HEK293 (cell line): ENCODE measurements at regions not wholly inside any gene's neighbourhood (a gene's known extent, or its start where the extent isn't known, plus 50 kb on each side); places are given as distances from the start of the nearest gene placed in this dataset.

Experiments
- CTCF ChIA-PET: fragments of 350-600 bp; formaldehyde crosslinking; extraction: SDS; loops from one replicate; lab custom pipeline; 2021; ENCODE audit warnings: antibody characterized with exemption; lab: Yijun Ruan, JAX
- POLR2A ChIA-PET: fragments of 300-600 bp; formaldehyde crosslinking; extraction: SDS; loops from one replicate; lab custom pipeline; 2020; ENCODE audit warnings: antibody characterized with exemption, inconsistent platforms; lab: Yijun Ruan, JAX
- H3K27ac ChIP-seq: fragments of 200-500 bp; sonication (Bioruptor generic); 2 replicates; pipeline ENCODE4 v1.5.1; 2014; ENCODE audit warnings: low read depth, low read length, control low read depth, inconsistent platforms; ENCODE audit errors: extremely low read depth
- H3K36me3 ChIP-seq, 2 experiments: fragments of 200-500 bp in 1 of 2; sonication (Bioruptor generic) in 1 of 2; 1 replicate in 1 of 2; 2 replicates in 1 of 2; pipeline ENCODE4 v1.5.1; 2014 to 2017; ENCODE audit warnings: inconsistent platforms in 2 of 2, low read length in 2 of 2; ENCODE audit not compliant: control insufficient read depth in 2 of 2, insufficient read depth in 1 of 2
- H3K4me1 ChIP-seq: fragments of 200-500 bp; sonication (Bioruptor generic); 2 replicates; pipeline ENCODE4 v1.5.1; 2014; ENCODE audit warnings: mild to moderate bottlenecking, low read length, inconsistent platforms; ENCODE audit not compliant: control insufficient read depth, insufficient read depth
- H3K4me3 ChIP-seq: 2 replicates; pipeline ENCODE4 v1.5.1; 2011; ENCODE audit warnings: low read depth, mild to moderate bottlenecking, control low read depth, low read length, moderate library complexity
- H3K9me3 ChIP-seq: fragments of 200-500 bp; sonication (Bioruptor generic); 2 replicates; pipeline ENCODE4 v1.5.1; 2014; ENCODE audit warnings: low read depth, low read length, inconsistent platforms; ENCODE audit not compliant: control insufficient read depth, insufficient read depth
- FEZF1 ChIP-seq: fragments of 450-650 bp; formaldehyde crosslinking; IDR thresholded peaks from 2 replicates; pipeline ENCODE4 v1.5.1; 2016; ENCODE audit warnings: missing biosample characterization, missing genetic modification characterization
- GFI1B ChIP-seq: fragments of 450-650 bp; formaldehyde crosslinking; IDR thresholded peaks from 2 replicates; pipeline ENCODE4 v1.5.1; 2016; ENCODE audit warnings: missing biosample characterization, missing genetic modification characterization
- IKZF3 ChIP-seq: fragments of 450-650 bp; IDR thresholded peaks from 2 replicates; pipeline ENCODE4 v1.5.0; 2018; ENCODE audit warnings: missing biosample characterization, mild to moderate bottlenecking, missing genetic modification characterization, moderate library complexity
- KLF1 ChIP-seq: fragments of 450-650 bp; formaldehyde crosslinking; IDR thresholded peaks from 2 replicates; pipeline ENCODE4 v1.5.1; 2016; ENCODE audit warnings: missing biosample characterization, missing genetic modification characterization
- TRIM28 ChIP-seq: IDR thresholded peaks from 2 replicates; pipeline ENCODE4 v1.6.1; 2011; ENCODE audit warnings: low read length, control low read depth, borderline replicate concordance
- YY1 ChIP-seq: fragments of 450-650 bp; formaldehyde crosslinking; IDR thresholded peaks from 2 replicates; pipeline ENCODE4 v1.5.1; 2018; ENCODE audit warnings: missing biosample characterization, missing genetic modification characterization
- ZBTB11 ChIP-seq: fragments of 450-650 bp; formaldehyde crosslinking; conservative IDR thresholded peaks from 2 replicates; pipeline ENCODE4 v1.5.1; 2016; ENCODE audit warnings: low read depth, missing biosample characterization, missing genetic modification characterization
- ZBTB17 ChIP-seq: fragments of 450-650 bp; formaldehyde crosslinking; IDR thresholded peaks from 2 replicates; pipeline ENCODE4 v1.5.1; 2016; ENCODE audit warnings: missing biosample characterization, missing genetic modification characterization
- ZFP41 ChIP-seq: fragments of 450-650 bp; formaldehyde crosslinking; IDR thresholded peaks from 2 replicates; pipeline ENCODE4 v1.5.1; 2016; ENCODE audit warnings: missing biosample characterization, missing genetic modification characterization, borderline replicate concordance
- ZFP69B ChIP-seq: fragments of 450-650 bp; formaldehyde crosslinking; IDR thresholded peaks from 2 replicates; pipeline ENCODE4 v1.5.1; 2016; ENCODE audit warnings: missing biosample characterization, missing genetic modification characterization
- ZNF10 ChIP-seq: fragments of 450-650 bp; formaldehyde crosslinking; IDR thresholded peaks from 2 replicates; pipeline ENCODE4 v1.5.1; 2017; ENCODE audit warnings: missing biosample characterization, missing genetic modification characterization
- ZNF140 ChIP-seq: fragments of 450-650 bp; formaldehyde crosslinking; IDR thresholded peaks from 2 replicates; pipeline ENCODE4 v1.5.1; 2016; ENCODE audit warnings: missing biosample characterization, missing genetic modification characterization
- ZNF146 ChIP-seq: fragments of 450-650 bp; formaldehyde crosslinking; IDR thresholded peaks from 2 replicates; pipeline ENCODE4 v1.5.1; 2016; ENCODE audit warnings: missing biosample characterization, missing genetic modification characterization
- ZNF175 ChIP-seq: fragments of 450-650 bp; formaldehyde crosslinking; IDR thresholded peaks from 2 replicates; pipeline ENCODE4 v1.5.1; 2016; ENCODE audit warnings: missing biosample characterization, missing genetic modification characterization
- ZNF48 ChIP-seq: fragments of 450-650 bp; formaldehyde crosslinking; IDR thresholded peaks from 2 replicates; pipeline ENCODE4 v1.5.1; 2016; ENCODE audit warnings: missing biosample characterization, missing genetic modification characterization
- ZNF510 ChIP-seq: fragments of 450-650 bp; formaldehyde crosslinking; IDR thresholded peaks from 2 replicates; pipeline ENCODE4 v1.5.1; 2018; ENCODE audit warnings: mild to moderate bottlenecking, missing genetic modification characterization, missing biosample characterization; ENCODE audit not compliant: insufficient replicate concordance
- ZNF521 ChIP-seq: fragments of 450-650 bp; formaldehyde crosslinking; IDR thresholded peaks from 2 replicates; pipeline ENCODE4 v1.5.1; 2017; ENCODE audit warnings: missing biosample characterization, mild to moderate bottlenecking, missing genetic modification characterization
- ZNF555 ChIP-seq: fragments of 450-650 bp; formaldehyde crosslinking; conservative IDR thresholded peaks from 2 replicates; pipeline ENCODE4 v1.5.1; 2017; ENCODE audit warnings: missing biosample characterization, mild to moderate bottlenecking, missing genetic modification characterization, inconsistent platforms
- ZSCAN30 ChIP-seq: fragments of 450-650 bp; IDR thresholded peaks from 2 replicates; pipeline ENCODE4 v1.5.1; 2018; ENCODE audit warnings: missing biosample characterization, mild to moderate bottlenecking, missing genetic modification characterization, moderate library complexity
- TF ChIP-seq, protein P1 (sequence below): fragments of 450-650 bp; formaldehyde crosslinking; IDR thresholded peaks from 2 replicates; pipeline ENCODE4 v1.5.1; 2017; ENCODE audit warnings: missing biosample characterization, mild to moderate bottlenecking, missing genetic modification characterization, moderate library complexity
- TF ChIP-seq, protein P2 (sequence below): fragments of 450-650 bp; formaldehyde crosslinking; IDR thresholded peaks from 2 replicates; pipeline ENCODE4 v1.5.1; 2017; ENCODE audit warnings: missing biosample characterization, missing genetic modification characterization
- TF ChIP-seq, protein P3 (sequence below): fragments of 450-650 bp; formaldehyde crosslinking; IDR thresholded peaks from 2 replicates; pipeline ENCODE4 v1.5.1; 2016; ENCODE audit warnings: missing biosample characterization, missing genetic modification characterization
- TF ChIP-seq, protein P4 (sequence below): fragments of 450-650 bp; formaldehyde crosslinking; IDR thresholded peaks from 2 replicates; pipeline ENCODE4 v1.5.1; 2016; ENCODE audit warnings: missing biosample characterization, missing genetic modification characterization
- TF ChIP-seq, protein P5 (sequence below): fragments of 450-650 bp; formaldehyde crosslinking; IDR thresholded peaks from 2 replicates; pipeline ENCODE4 v1.5.1; 2016; ENCODE audit warnings: missing biosample characterization, missing genetic modification characterization

- TF ChIP-seq, protein P1, sequence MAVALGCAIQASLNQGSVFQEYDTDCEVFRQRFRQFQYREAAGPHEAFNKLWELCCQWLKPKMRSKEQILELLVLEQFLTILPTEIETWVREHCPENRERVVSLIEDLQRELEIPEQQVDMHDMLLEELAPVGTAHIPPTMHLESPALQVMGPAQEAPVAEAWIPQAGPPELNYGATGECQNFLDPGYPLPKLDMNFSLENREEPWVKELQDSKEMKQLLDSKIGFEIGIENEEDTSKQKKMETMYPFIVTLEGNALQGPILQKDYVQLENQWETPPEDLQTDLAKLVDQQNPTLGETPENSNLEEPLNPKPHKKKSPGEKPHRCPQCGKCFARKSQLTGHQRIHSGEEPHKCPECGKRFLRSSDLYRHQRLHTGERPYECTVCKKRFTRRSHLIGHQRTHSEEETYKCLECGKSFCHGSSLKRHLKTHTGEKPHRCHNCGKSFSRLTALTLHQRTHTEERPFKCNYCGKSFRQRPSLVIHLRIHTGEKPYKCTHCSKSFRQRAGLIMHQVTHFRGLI (tag by site-specific recombination): no peak
- no peak for TF ChIP-seq GFI1B (tag by site-specific recombination)
- no peak for TF ChIP-seq IKZF3 (tag by site-specific recombination)
- no peak for TF ChIP-seq ZFP41 (tag by site-specific recombination)
- no peak for TF ChIP-seq ZFP69B (tag by site-specific recombination)
- TF ChIP-seq FEZF1: no peak
- no peak for TF ChIP-seq ZSCAN30 (tag by site-specific recombination)
- TF ChIP-seq ZNF140 (tag by site-specific recombination): no peak
- TF ChIP-seq, protein P2, sequence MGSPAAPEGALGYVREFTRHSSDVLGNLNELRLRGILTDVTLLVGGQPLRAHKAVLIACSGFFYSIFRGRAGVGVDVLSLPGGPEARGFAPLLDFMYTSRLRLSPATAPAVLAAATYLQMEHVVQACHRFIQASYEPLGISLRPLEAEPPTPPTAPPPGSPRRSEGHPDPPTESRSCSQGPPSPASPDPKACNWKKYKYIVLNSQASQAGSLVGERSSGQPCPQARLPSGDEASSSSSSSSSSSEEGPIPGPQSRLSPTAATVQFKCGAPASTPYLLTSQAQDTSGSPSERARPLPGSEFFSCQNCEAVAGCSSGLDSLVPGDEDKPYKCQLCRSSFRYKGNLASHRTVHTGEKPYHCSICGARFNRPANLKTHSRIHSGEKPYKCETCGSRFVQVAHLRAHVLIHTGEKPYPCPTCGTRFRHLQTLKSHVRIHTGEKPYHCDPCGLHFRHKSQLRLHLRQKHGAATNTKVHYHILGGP (tag by site-specific recombination): no peak
- TF ChIP-seq ZNF510 (tag by site-specific recombination): no peak
- TF ChIP-seq YY1 (tag by site-specific recombination): no peak
- no peak for TF ChIP-seq ZNF555 (tag by site-specific recombination)
- no peak for TF ChIP-seq KLF1 (tag by site-specific recombination)
- TF ChIP-seq, protein P3, sequence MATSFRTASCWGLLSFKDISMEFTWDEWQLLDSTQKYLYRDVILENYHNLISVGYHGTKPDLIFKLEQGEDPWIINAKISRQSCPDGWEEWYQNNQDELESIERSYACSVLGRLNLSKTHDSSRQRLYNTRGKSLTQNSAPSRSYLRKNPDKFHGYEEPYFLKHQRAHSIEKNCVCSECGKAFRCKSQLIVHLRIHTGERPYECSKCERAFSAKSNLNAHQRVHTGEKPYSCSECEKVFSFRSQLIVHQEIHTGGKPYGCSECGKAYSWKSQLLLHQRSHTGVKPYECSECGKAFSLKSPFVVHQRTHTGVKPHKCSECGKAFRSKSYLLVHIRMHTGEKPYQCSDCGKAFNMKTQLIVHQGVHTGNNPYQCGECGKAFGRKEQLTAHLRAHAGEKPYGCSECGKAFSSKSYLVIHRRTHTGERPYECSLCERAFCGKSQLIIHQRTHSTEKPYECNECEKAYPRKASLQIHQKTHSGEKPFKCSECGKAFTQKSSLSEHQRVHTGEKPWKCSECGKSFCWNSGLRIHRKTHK (tag by site-specific recombination): no peak
- no peak for TF ChIP-seq ZNF521 (tag by site-specific recombination)
- Histone ChIP-seq H3K27ac (no peak overlapping the region), H3K36me3 (no peaks in the 10 kb centered on the region), H3K4me1 (no peaks in the 10 kb centered on the region), H3K4me3 (no peak overlapping the region), H3K9me3 (no peaks in the 10 kb centered on the region)
- CTCF ChIA-PET: no interaction called here
- POLR2A ChIA-PET: no interaction called here
Measured at GRCh38 chr11:37527545-37527944, 929.5 kb upstream of the RAG2 start.

- POLR2A ChIA-PET: no interaction called here
- Histone ChIP-seq H3K4me1 (no peaks in the 10 kb centered on the region), H3K9me3 (no peaks in the 10 kb centered on the region), H3K4me3 (no peak overlapping the region), H3K36me3 (no peaks in the 10 kb centered on the region), H3K27ac (no peak overlapping the region)
- CTCF ChIA-PET: interaction anchor here (1.6 kb wide), 1 partner anchor 74 kb away, joined by 5 read pairs; no protein-coding TSS in a partner anchor
- TF ChIP-seq ZBTB11 (tag by site-specific recombination): no peak
- no peak for TF ChIP-seq TRIM28
- no peak for TF ChIP-seq ZBTB17
- TF ChIP-seq, protein P4, sequence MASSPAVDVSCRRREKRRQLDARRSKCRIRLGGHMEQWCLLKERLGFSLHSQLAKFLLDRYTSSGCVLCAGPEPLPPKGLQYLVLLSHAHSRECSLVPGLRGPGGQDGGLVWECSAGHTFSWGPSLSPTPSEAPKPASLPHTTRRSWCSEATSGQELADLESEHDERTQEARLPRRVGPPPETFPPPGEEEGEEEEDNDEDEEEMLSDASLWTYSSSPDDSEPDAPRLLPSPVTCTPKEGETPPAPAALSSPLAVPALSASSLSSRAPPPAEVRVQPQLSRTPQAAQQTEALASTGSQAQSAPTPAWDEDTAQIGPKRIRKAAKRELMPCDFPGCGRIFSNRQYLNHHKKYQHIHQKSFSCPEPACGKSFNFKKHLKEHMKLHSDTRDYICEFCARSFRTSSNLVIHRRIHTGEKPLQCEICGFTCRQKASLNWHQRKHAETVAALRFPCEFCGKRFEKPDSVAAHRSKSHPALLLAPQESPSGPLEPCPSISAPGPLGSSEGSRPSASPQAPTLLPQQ (tag by site-specific recombination): no peak
- TF ChIP-seq, protein P5, sequence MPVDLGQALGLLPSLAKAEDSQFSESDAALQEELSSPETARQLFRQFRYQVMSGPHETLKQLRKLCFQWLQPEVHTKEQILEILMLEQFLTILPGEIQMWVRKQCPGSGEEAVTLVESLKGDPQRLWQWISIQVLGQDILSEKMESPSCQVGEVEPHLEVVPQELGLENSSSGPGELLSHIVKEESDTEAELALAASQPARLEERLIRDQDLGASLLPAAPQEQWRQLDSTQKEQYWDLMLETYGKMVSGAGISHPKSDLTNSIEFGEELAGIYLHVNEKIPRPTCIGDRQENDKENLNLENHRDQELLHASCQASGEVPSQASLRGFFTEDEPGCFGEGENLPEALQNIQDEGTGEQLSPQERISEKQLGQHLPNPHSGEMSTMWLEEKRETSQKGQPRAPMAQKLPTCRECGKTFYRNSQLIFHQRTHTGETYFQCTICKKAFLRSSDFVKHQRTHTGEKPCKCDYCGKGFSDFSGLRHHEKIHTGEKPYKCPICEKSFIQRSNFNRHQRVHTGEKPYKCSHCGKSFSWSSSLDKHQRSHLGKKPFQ: no peak
- TF ChIP-seq YY1 (tag by site-specific recombination): no peak
- no peak for TF ChIP-seq ZNF146 (tag by site-specific recombination)
- no peak for TF ChIP-seq ZNF175 (tag by site-specific recombination)
- TF ChIP-seq ZNF48 (tag by site-specific recombination): no peak
- TF ChIP-seq ZNF10 (tag by site-specific recombination): no peak
Measured at GRCh38 chr11:37525336-37525735, 927.3 kb upstream of the RAG2 start.
